ENCODE measurements at regions not wholly inside any gene's neighbourhood (a gene's known extent, or its start where the extent isn't known, plus 50 kb on each side); places are given as distances from the start of the nearest gene placed in this dataset.

DNA sequence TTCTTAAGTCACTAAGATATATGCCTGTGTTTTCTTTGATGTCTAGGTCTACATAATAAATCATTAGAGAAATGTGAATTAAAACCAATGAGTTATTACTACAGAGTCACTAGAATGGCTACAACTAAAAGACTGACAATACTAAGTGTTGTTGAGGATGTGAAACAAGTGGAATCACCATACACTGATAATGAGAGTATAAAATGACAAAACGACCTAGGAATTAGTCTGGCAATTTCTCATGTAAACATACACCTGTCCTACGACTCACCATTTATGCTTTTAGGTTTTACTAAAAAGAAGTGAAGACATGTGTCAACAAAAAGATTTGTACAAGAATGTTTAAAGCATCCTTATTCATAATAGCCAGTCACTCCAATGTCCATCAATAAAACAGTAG lies 75.2 kb upstream of the SATB1 start:
- Histone ChIP-seq H3K27me3 (ENCODE audit: control insufficient read depth in 2 of 2, insufficient read depth in 2 of 2, low read length in 2 of 2) (no peaks in the 10 kb centered on the region), H2AFZ (ENCODE audit: insufficient read depth, low read depth, low read length, poor library complexity, severe bottlenecking) (no peak overlapping the region), H3K9ac (ENCODE audit: insufficient read depth, low read length, poor library complexity, severe bottlenecking) (no peak overlapping the region), H3K27ac (ENCODE audit: low read depth in 1 of 2, low read length in 2 of 2) (no peak overlapping the region), H3K9me3 (replicated peaks in 1 of 2; ENCODE audit: control insufficient read depth in 1 of 2, insufficient read depth in 1 of 2, low read length in 2 of 2) (no peaks in the 10 kb centered on the region), H3K36me3 (replicated peaks in 1 of 2; ENCODE audit: control insufficient read depth in 1 of 2, insufficient read depth in 2 of 2, low read length in 2 of 2) (no peaks in the 10 kb centered on the region), H3K4me2 (replicated peaks; ENCODE audit: extremely low read depth, low read length, poor library complexity, severe bottlenecking) (no peak overlapping the region), H3K4me3 (replicated peaks in 1 of 3; ENCODE audit: low read depth in 2 of 3, low read length in 3 of 3) (no peak overlapping the region), H4K20me1 (ENCODE audit: insufficient read depth, low read length) (no peaks in the 10 kb centered on the region), H3K79me2 (ENCODE audit: insufficient read depth, low read length) (no peaks in the 10 kb centered on the region), H3K4me1 (ENCODE audit: control insufficient read depth in 1 of 2, insufficient read depth in 2 of 2, low read length in 2 of 2) (no peaks in the 10 kb centered on the region)
- no peaks in the 10 kb centered on the region for H3K36me3 Mint-ChIP-seq
- no peaks in the 10 kb centered on the region for H3K9me3 Mint-ChIP-seq
- H3K4me1 Mint-ChIP-seq = no peaks in the 10 kb centered on the region
- H3K4me3 Mint-ChIP-seq = no peak overlapping the region
- TF ChIP-seq, protein P1, sequence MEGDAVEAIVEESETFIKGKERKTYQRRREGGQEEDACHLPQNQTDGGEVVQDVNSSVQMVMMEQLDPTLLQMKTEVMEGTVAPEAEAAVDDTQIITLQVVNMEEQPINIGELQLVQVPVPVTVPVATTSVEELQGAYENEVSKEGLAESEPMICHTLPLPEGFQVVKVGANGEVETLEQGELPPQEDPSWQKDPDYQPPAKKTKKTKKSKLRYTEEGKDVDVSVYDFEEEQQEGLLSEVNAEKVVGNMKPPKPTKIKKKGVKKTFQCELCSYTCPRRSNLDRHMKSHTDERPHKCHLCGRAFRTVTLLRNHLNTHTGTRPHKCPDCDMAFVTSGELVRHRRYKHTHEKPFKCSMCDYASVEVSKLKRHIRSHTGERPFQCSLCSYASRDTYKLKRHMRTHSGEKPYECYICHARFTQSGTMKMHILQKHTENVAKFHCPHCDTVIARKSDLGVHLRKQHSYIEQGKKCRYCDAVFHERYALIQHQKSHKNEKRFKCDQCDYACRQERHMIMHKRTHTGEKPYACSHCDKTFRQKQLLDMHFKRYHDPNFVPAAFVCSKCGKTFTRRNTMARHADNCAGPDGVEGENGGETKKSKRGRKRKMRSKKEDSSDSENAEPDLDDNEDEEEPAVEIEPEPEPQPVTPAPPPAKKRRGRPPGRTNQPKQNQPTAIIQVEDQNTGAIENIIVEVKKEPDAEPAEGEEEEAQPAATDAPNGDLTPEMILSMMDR (IDR thresholded peaks at IDR 0.05) = no peak
- intact Hi-C loops (cut with micrococcal nuclease) = no loop called here
- WGBS (ENCODE audit: insufficient coverage) = no CpG with 5 or more reads among the region's 2 CpGs
- no peak for DNase-seq
- peaks cover 0 to 2% (median 0%) of the 10 kb centered on the region in 3 donors for H3K27me3 Mint-ChIP-seq (ENCODE audit: low read depth in 3 of 3)
- no peak overlapping the region for H3K27ac Mint-ChIP-seq

DNA sequence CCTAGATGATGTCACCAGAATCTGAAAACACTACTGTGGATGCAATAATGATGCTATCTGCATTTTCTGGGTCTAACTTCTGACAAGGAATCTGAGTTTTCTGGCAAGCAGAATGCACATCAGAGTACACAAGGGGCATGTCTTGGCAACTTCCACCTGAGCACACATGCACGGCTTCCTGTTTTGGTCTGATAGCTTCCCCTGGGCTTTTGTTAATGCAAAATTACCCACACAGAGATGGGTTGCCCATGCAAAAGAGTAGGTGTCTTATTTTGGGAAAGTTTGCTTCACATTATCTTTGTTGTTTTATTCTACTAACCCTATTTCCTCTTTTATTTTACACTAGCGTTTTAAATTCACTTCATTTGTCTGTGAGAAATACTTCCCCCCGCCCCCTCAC lies 74.2 kb upstream of the SATB1 start:
- Histone ChIP-seq H3K9ac (ENCODE audit: insufficient read depth, low read length, poor library complexity, severe bottlenecking) (no peak overlapping the region), H2AFZ (ENCODE audit: insufficient read depth, low read depth, low read length, poor library complexity, severe bottlenecking) (no peak overlapping the region), H3K36me3 (replicated peaks in 1 of 2; ENCODE audit: control insufficient read depth in 1 of 2, insufficient read depth in 2 of 2, low read length in 2 of 2) (no peaks in the 10 kb centered on the region), H3K27ac (ENCODE audit: low read depth in 1 of 2, low read length in 2 of 2) (no peak overlapping the region), H4K20me1 (ENCODE audit: insufficient read depth, low read length) (no peaks in the 10 kb centered on the region), H3K27me3 (ENCODE audit: control insufficient read depth in 2 of 2, insufficient read depth in 2 of 2, low read length in 2 of 2) (no peaks in the 10 kb centered on the region), H3K4me1 (ENCODE audit: control insufficient read depth in 1 of 2, insufficient read depth in 2 of 2, low read length in 2 of 2) (no peaks in the 10 kb centered on the region), H3K79me2 (ENCODE audit: insufficient read depth, low read length) (no peaks in the 10 kb centered on the region), H3K9me3 (replicated peaks in 1 of 2; ENCODE audit: control insufficient read depth in 1 of 2, insufficient read depth in 1 of 2, low read length in 2 of 2) (no peaks in the 10 kb centered on the region), H3K4me3 (replicated peaks in 1 of 3; ENCODE audit: low read depth in 2 of 3, low read length in 3 of 3) (no peak overlapping the region), H3K4me2 (replicated peaks; ENCODE audit: extremely low read depth, low read length, poor library complexity, severe bottlenecking) (no peak overlapping the region)
- H3K4me1 Mint-ChIP-seq = no peaks in the 10 kb centered on the region
- H3K4me3 Mint-ChIP-seq = no peak overlapping the region
- no peak for DNase-seq
- WGBS (ENCODE audit: insufficient coverage) = no CpG with 5 or more reads among the region's 3 CpGs
- H3K27ac Mint-ChIP-seq = no peak overlapping the region
- H3K9me3 Mint-ChIP-seq = no peaks in the 10 kb centered on the region
- H3K27me3 Mint-ChIP-seq (ENCODE audit: low read depth in 3 of 3) = peaks cover 0 to 2% (median 0%) of the 10 kb centered on the region in 3 donors
- TF ChIP-seq, protein P1 (IDR thresholded peaks at IDR 0.05) = no peak
- H3K36me3 Mint-ChIP-seq = no peaks in the 10 kb centered on the region
- intact Hi-C loops (cut with micrococcal nuclease) = no loop called here
